Spleen (tissue), 11 donors: ENCODE measurements at regions not wholly inside any gene's neighbourhood (a gene's known extent, or its start where the extent isn't known, plus 50 kb on each side); places are given as distances from the start of the nearest gene placed in this dataset.

Experiments
- DNase-seq: peaks from one replicate; pipeline ENCODE4 v3.0.0-alpha.2; 2020
- H3K27ac ChIP-seq, 8 donors: fragments of 200-600 bp; sonication (generic) in 7 of 8; 1 replicate in 4 of 8; 2 replicates in 4 of 8; pipeline versions ENCODE4 v1.5.0 to v1.8.0; 2016 to 2021; ENCODE audit warnings: inconsistent platforms in 4 of 8, mild to moderate bottlenecking in 4 of 8, moderate library complexity in 1 of 8
- H3K27me3 ChIP-seq, 7 donors: fragments of 200-600 bp; sonication (generic) in 6 of 7; replicated peaks in 1 of 7; 1 replicate in 4 of 7; 2 replicates in 3 of 7; pipeline versions ENCODE4 v1.5.0 to v1.8.0; 2016 to 2021; ENCODE audit warnings: inconsistent platforms in 3 of 7, mild to moderate bottlenecking in 1 of 7
- H3K36me3 ChIP-seq, 6 donors: fragments of 200-600 bp; sonication (generic) in 5 of 6; 1 replicate in 4 of 6; 2 replicates in 2 of 6; pipeline versions ENCODE4 v1.5.0 to v1.8.0; 2016 to 2021; ENCODE audit warnings: inconsistent platforms in 2 of 6
- H3K4me1 ChIP-seq, 6 donors: fragments of 200-600 bp; sonication (generic) in 5 of 6; 1 replicate in 3 of 6; 2 replicates in 3 of 6; pipeline versions ENCODE4 v1.5.0 to v1.8.0; 2016 to 2021; ENCODE audit warnings: inconsistent platforms in 3 of 6
- H3K4me3 ChIP-seq, 8 donors: fragments of 200-600 bp; sonication (generic) in 7 of 8; 1 replicate in 4 of 8; 2 replicates in 4 of 8; pipeline versions ENCODE4 v1.5.0 to v1.8.0; 2016 to 2021; ENCODE audit warnings: inconsistent platforms in 4 of 8, mild to moderate bottlenecking in 4 of 8, moderate library complexity in 2 of 8
- H3K9me3 ChIP-seq, 8 donors: fragments of 200-600 bp; sonication (generic) in 7 of 8; 1 replicate in 4 of 8; 2 replicates in 4 of 8; pipeline versions ENCODE4 v1.5.0 to v1.8.0; 2016 to 2021; ENCODE audit warnings: inconsistent platforms in 4 of 8
- POLR2A ChIP-seq, 3 donors: fragments of 450-650 bp; IDR thresholded peaks; one replicate each; pipeline ENCODE4 v1.5.1; 2017; ENCODE audit warnings: antibody characterized with exemption in 3 of 3, mild to moderate bottlenecking in 1 of 3
- POLR2AphosphoS5 ChIP-seq, 3 donors: sonication (generic); formaldehyde crosslinking; IDR thresholded peaks; one replicate each; pipeline ENCODE4 v1.5.1; 2017; ENCODE audit warnings: antibody characterized with exemption in 3 of 3
- WGBS, 5 donors: extraction: QIAGEN DNeasy Blood & Tissue Kit in 3 of 5; methylation state at CpG; one replicate each; pipeline versions ENCODE4 v1.1.5 to v1.1.7; 2013 to 2018; 5-methylcytosine and 5-hydroxymethylcytosine counted together
- intact Hi-C: fragments of 100-400 bp; cut with DNase I; formaldehyde crosslinking; loops from one replicate; pipeline ENCODE4 v1.15.0; 2023; ENCODE audit warnings: low total_unique reads
- TF ChIP-seq, protein P1 (sequence below), 11 experiments: fragments of 200-600 bp in 7 of 11; fragments of 450-650 bp in 4 of 11; sonication (generic) in 4 of 11; IDR thresholded peaks in 8 of 11; conservative IDR thresholded peaks in 3 of 11; 1 replicate in 7 of 11; 2 replicates in 4 of 11; pipeline versions ENCODE4 v1.4.0 to v1.8.0; 2016 to 2021; ENCODE audit warnings: antibody characterized with exemption in 11 of 11, inconsistent platforms in 4 of 11, mild to moderate bottlenecking in 1 of 11
- donor health status: healthy with polysubstance abuse.
- donor health status: DM: no; HTN: no; CAD: no; lungs with moderate emphysema.
- donor health status: DM: no; HTN: no; CAD: no.
- donor health status: Bipolar disorder and iron deficiency.
- donor health status: healthy.
- donor health status: DM: no; HTN: no; CAD: no.
- donor health status: DM: yes; HTN: yes; CAD: no.

DNA sequence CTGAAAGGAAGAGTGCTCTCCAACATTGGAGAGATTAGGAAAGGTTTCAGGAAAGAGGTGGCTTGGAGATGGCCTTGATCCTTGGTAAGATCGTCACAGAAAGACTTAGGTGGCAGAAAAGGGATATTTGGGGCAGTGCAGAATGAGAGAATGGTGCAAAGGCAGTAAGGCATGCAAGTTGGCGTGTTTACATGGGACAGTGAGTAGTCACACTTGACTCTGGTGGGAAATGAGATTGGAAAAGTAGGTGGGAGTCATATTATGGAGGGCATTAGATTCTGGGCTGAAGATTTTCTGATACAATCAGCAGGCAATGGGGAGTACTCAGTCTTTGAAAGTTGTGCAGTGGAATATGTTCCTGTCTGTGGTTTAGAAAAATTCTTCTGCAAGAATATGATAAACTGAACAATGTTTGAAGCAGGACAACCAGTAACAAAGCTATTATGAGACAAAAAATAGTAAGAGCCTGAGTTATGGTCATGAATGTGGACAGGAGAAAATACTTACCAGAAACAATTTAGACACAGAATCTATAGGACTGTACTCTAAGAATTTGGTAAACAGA lies 76.2 kb upstream of the ANKRD55 start:
- intact Hi-C loops: no loop called here
- 67 to 83% (median 69%) methylated on average over 2 of the region's 2 CpGs for WGBS, 5 donors
- Histone ChIP-seq H3K27me3 (no peaks in the 10 kb centered on the region), H3K4me3 (no peak overlapping the region), H3K27ac (no peak overlapping the region), H3K4me1 (peaks cover 0 to 5% (median 0%) of the 10 kb centered on the region in 6 donors), H3K36me3 (no peaks in the 10 kb centered on the region), H3K9me3 (peaks cover 0 to 14% (median 9%) of the 10 kb centered on the region in 8 donors)
- TF ChIP-seq POLR2AphosphoS5 (IDR thresholded peaks at IDR 0.05) (no peak), POLR2A (IDR thresholded peaks at IDR 0.05) (no peak)
- TF ChIP-seq, protein P1, sequence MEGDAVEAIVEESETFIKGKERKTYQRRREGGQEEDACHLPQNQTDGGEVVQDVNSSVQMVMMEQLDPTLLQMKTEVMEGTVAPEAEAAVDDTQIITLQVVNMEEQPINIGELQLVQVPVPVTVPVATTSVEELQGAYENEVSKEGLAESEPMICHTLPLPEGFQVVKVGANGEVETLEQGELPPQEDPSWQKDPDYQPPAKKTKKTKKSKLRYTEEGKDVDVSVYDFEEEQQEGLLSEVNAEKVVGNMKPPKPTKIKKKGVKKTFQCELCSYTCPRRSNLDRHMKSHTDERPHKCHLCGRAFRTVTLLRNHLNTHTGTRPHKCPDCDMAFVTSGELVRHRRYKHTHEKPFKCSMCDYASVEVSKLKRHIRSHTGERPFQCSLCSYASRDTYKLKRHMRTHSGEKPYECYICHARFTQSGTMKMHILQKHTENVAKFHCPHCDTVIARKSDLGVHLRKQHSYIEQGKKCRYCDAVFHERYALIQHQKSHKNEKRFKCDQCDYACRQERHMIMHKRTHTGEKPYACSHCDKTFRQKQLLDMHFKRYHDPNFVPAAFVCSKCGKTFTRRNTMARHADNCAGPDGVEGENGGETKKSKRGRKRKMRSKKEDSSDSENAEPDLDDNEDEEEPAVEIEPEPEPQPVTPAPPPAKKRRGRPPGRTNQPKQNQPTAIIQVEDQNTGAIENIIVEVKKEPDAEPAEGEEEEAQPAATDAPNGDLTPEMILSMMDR (IDR thresholded peaks at IDR 0.05 in 8 of 11, conservative IDR thresholded peaks at IDR 0.05 in 3 of 11): no peak
- no peak for DNase-seq

DNA sequence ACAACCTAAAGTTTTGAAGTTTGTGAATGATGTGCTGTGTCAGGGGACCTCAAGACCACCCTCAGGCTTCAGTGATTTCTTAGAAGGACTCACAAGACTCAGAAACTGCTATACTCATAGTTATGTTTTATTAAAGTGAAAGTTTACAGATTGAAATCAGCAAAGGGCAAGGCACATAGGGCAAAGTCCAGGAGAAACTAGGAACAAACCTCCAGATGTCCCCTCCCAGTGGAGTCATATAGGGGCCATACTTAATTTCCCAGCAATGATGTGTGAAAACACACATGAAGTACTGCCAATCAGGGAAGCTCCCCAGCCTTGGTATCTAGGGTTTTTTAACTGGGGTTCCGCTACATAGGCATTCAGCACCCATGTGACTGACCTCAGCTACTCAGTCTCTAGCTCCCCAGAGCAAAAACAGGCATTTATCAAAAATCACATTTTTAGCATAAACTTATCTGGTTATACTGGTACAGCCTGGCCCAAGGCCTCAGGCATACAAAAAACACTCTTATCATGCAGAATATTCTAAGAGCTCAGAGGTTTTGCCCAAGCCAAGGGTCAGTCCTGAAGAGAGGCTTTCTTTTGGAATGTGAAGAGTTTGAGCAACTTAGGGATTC lies 74.7 kb upstream of the ANKRD55 start:
- no peak for DNase-seq
- Histone ChIP-seq H3K4me1 (peaks cover 0 to 5% (median 0%) of the 10 kb centered on the region in 6 donors), H3K36me3 (no peaks in the 10 kb centered on the region), H3K4me3 (no peak overlapping the region), H3K9me3 (peaks cover 0 to 14% (median 9%) of the 10 kb centered on the region in 8 donors), H3K27me3 (no peaks in the 10 kb centered on the region), H3K27ac (no peak overlapping the region)
- intact Hi-C loops: no loop called here
- TF ChIP-seq POLR2AphosphoS5 (IDR thresholded peaks at IDR 0.05) (no peak), POLR2A (IDR thresholded peaks at IDR 0.05) (no peak)
- TF ChIP-seq, protein P1 (IDR thresholded peaks at IDR 0.05 in 8 of 11, conservative IDR thresholded peaks at IDR 0.05 in 3 of 11): no peak
- WGBS, 5 donors: 88 to 100% (median 94%) methylated on average over 1 of the region's 1 CpG

DNA sequence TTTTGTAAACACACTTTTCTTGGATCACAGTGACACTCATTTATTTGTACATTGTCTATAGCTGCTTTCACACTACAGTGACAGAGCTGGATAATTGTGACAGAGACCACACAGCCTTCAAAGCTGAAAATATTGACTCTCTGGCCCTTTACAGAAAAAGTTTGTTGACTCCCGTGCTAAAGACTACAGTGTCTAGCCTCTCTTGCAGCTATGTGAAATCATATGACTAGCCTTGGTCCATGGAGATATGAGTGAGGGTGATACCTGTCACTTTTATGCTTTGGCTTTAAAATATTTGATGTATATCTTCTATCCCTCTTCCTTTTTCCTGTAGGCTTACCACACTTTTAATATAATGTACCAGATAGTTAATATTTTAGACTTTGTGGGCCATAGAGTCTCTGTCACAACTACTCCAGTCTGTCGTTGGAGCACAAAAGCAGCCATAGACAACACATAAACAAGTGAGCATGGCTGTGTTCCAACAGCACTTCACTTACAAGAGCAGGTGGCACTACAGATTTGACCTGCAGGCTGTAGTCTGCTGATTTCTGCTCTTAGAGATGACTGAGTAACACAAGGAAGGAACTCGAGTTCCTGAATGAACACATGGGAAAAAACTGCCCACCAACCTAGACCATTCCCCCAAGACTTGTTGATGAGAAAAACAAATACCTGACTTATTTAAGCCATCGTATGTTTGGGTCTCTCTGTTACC lies 73.5 kb upstream of the ANKRD55 start:
- Histone ChIP-seq H3K27me3 (no peaks in the 10 kb centered on the region), H3K9me3 (peaks cover 0 to 14% (median 9%) of the 10 kb centered on the region in 8 donors), H3K36me3 (no peaks in the 10 kb centered on the region), H3K4me3 (no peak overlapping the region), H3K4me1 (peaks cover 0 to 5% (median 0%) of the 10 kb centered on the region in 6 donors), H3K27ac (no peak overlapping the region)
- no peak for DNase-seq
- TF ChIP-seq POLR2AphosphoS5 (IDR thresholded peaks at IDR 0.05) (no peak), POLR2A (IDR thresholded peaks at IDR 0.05) (no peak)
- TF ChIP-seq, protein P1 (IDR thresholded peaks at IDR 0.05 in 8 of 11, conservative IDR thresholded peaks at IDR 0.05 in 3 of 11): no peak
- WGBS, 5 donors: 70 to 80% (median 74%) methylated on average over 4 of the region's 4 CpGs
- intact Hi-C loops: no loop called here
